GM21529 (cell line): ENCODE measurements at regions not wholly inside any gene's neighbourhood (a gene's known extent, or its start where the extent isn't known, plus 50 kb on each side); places are given as distances from the start of the nearest gene placed in this dataset.

ENCODE experiments used
- ATAC-seq: cut with Tn5 transposase; IDR thresholded peaks from one replicate; pipeline ENCODE4 v1.9.1; 2021; ENCODE audit not compliant: unreplicated experiment

DNA sequence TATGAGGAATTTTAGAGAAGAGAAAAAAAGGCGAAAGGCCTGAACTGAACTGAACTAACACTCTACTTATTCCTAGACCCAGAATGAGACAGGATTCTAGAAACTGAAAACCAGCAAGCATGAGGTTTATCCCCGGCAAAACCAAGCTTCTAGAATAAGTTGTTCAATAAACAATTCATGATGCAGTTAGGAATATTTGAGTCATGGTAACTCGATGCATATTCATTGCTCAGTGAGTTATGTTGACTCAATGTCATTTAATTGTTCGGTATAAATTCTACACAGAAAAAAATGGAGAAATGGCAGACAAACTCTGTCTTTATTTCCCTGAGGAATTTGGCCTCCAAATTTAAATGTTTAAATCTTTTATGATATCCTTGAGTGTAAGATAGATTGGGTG, 321.5 kb downstream of the SATB2 start:
- ATAC-seq: no peak

DNA sequence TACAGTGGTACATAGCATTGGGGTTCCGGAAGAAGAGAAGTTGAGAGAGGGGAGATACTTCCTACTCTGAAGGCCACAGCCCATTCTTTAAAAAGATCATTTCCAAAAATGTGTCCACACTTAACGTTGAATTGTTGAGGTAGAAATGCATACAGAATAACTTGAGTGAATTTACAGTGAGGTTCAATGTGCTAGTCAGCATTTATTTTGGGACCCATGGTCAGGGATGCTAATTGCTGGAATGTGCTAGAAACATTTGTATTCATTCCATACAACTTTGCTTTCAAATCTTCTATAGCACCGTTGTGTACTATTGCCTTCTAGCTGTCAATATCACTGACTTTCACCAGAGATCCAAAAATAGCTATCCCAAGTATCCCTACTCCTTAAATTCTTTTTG, 325.9 kb downstream of the SATB2 start:
- ATAC-seq: no peak

DNA sequence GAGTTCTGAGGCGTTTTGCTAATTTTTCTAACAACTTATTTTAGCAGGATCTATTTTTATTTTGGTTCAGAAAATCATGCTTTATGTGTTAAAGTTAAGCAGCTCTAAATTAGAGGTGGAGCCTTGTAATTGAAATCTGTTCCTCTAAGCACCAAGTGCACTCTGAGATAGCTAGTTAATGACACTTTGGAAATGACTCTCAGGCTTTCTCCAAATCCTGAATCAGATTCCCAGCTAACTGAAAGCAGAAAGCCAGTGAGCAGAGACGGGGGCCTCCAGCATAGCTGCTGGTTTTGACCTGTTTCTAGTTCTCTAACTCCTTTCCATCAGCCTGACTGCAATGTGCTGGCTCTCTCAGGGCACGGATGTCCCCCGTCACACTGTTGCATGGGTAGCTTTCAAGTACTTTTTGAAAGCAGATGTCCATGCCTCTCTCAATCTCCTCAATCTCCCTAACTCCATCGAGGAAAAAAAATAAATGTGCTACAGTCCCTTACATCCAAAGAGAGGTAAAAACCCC, 326.5 kb downstream of the SATB2 start:
- ATAC-seq: no peak

DNA sequence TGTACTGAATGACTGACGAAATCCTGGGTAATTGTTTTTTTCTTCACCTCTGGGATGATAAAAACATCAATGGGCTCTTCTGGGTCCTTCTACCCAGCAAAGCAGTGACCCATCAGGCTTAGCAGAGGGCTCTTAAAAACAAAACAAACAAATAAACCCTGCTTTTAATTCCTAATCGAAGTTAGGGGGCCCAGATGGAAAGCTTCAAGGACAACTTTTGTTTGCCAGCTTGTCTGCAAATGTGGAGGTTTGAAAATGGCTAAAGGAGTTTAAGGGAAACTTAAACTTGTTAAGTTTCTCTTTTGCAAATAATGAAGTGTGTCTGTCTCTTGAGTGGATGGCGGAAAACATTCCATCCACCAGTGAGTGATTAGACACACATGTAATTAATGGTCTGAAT, 327.2 kb downstream of the SATB2 start:
- no peak for ATAC-seq

DNA sequence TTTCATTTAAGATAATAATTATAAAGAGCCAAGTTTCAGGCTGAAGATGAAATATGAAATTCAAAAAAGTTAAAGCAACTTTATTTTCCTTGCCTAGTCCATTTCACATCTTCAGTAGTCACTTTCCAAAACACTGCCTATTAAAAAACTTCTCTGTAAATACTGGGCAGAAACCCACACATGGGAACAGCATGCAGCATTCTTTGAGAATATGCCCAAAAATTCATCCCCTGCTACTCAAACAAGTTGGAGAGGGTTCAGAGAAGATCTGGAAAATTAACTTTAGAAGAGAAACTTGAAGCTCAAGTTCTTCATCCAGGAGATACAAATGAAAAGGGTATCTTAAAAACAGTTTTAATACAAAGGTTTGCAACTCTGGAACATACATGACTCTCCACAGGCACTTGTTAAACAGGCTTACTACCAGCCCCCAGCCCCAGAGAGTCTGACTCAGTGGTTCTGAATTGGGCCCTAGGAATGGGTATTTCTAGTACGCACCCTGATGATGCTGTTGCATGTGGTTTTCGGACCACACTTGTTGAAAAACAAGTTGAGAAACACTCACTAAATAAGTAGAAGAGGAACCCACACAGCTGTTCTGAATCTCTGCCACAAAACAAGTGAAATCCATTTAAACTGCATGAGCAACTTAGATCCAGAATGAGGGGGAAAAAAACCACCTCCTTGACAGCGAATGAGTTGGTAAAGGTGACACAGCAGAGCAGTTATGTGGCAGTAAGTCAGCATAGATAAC, 329.1 kb downstream of the SATB2 start:
- ATAC-seq: no peak

DNA sequence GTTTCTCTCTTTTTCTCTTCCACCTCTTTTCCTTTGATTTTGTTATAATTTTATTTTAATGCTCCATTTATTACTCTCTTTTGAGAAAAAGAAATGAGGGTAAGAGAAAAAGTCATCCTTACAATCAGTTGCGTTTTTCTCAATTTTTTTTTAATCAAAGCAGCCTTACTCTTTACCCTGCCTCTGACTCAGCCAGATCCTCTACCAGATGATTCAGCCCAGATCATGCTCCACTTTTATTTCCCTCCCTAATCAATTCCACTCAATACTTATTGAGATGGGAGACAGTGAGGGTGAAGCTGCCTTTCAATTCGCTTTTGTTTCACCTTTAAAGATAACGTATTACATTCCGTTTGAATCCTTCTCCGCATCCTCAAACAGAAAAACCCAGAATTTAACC, 337.9 kb downstream of the SATB2 start:
- no peak for ATAC-seq

DNA sequence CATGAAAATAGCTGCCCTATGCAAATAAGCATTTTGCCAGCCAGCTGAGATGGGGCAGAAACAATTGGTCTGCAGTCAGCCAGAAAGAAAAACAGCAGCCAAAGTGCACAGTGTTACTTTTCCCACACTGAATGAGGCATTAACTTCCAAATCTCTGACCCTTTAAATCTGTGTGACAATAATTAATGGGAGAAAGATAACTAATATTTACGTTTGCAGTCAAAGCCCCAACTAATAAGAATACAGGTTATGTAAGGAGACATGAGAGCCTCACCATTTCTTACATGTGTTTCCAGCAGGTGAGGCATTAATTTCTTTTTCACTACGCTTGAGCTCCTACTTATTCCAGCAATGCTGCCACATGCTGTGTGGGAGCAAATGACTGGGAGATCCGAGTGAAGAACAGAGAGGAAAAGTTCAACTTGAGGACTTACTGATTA, 339.0 kb downstream of the SATB2 start:
- no peak for ATAC-seq

DNA sequence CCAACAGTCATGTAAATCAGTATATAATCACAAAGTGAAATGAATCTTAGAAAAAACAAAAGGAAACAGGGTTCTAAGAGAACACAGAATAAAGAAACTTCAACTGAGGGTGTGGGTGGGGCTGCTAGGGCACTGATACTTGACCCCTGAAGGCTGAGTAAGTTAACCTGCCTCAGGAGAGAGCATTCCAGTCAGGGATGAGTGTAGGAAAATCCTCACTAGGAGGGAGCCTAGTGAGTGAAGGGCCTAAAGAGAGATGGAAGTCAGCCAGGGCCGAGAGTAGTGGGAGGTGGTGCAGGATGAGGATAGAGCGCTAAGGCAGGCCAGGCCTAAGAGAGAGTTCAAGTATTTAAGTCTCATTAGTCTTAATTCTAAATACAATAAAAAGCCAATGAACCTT, 342.6 kb downstream of the SATB2 start:
- ATAC-seq: no peak

DNA sequence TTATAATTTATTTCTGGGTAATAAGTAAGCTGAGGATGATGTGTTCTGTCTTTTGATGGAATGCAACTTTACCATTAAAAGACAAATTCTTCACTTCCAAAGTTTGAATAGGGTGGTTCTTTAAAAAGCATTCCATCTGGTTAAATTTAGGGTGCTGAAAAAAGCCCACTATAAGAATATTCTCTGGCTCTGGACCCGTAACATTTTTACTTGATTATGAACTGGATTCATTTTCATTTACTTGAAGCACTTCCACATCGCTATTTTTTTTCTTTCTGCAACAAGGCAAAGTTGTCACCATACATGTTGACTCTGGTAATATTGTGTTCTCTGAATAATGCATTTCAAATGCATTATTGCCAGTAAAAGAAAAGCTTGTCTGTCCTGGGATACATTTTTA, 344.6 kb downstream of the SATB2 start:
- no peak for ATAC-seq

DNA sequence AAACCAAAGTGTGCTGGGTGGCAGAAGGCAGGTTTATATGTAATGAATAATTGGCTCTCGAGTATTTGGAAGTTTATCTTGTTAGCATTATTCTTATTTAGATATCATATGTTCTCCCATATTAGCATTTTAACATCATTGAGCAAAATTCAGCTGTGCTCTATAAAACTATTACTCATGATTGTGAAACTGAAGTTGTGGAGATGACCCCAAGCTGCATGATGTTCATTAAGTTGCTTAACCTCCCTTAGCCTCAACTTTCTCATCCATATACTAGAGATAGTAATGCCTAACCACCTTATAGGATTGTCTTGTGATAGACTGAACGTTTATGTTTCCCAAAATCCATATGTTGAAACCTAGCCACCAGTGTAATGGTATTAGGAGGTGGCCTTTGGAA, 346.3 kb downstream of the SATB2 start:
- ATAC-seq: no peak

DNA sequence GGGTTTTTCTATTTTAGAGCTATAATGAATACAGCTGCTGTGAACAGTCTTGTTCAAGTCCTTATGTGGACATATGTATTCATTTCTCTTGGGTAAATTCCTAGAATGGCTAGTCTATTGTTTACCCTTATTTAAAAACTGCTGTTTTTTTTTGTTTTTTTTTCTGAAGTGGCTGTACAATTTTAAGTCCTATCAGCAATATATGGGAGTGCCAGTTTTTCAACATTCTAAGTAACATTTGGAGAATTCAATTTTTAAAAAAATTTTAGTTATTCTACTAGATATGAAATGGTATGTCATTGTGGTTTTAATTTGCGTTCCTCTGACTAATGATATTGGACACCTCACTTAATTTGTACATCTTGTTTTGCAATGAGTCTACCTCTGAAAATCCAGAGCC, 349.7 kb downstream of the SATB2 start:
- no peak for ATAC-seq

DNA sequence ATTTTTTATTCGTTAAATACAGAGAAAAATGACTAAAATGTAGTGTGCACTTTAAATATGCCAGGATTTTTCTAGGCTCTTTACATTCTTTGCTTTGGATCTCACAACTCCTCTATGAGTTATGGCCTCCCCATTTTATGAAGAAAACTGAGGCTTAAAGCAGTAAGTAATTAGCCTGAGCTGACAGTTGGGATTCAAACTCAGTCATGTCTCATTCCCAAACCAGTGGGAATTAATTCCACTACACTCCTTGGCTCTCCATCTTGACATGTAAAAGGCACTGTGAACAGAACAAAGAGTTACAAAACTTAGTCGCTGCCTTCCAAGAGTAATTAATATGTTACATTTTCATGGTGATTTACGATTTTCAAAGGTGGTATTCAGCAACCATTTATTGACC, 351.9 kb downstream of the SATB2 start:
- ATAC-seq: no peak

DNA sequence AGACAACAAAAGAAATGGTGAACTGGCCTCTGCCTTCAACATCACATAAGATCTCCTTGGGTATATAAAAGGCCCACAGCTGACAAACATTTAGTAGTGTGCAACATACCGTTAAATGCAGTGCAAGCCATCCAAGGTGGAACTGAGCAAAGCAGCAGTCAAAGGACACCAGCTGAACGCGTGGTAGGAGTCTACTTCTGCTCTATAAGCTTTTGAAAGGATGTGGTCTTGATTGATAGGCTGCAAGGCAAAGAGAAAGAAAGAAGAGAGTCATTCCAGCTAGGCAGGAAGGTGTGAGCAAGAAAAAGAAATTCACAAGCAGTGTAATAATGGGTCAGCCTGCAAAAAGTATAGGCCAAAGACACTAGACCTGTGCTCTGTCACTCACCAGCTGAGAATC, 356.3 kb downstream of the SATB2 start:
- no peak for ATAC-seq

DNA sequence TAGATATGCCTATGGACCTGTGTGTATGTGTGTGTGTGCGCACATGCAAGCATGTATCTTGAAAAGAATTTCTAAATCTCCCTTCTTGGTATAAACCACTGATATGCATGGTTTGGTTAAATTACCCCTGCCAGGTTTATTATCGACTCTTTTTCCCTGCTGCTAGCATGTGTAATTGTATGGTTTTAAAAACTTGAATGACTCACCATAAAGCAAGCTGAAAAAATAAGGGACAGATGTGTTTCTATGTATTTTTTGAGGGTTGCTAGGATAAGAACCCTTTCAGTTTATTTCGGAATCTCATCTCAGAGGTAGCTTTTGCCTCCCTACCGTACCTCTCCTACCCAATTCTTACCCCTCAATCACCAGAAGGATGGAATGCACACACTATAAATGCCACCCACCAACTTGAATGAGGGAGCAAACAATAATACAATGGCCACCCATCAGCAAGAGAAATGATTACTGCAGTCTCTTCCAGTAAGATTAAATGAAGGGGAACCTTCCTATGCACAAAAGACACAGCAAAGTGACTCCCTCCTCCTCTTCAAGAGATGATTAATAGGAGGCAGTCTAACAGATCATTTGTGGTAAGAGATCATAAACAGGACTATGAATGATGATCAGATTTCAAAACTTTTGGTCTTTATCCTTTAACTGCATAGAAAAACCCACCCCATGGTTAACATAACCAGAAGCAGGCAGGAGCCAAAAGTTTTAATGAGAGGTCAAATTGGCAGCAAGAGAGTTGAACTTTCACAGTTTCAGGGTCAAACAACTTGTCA, 357.2 kb downstream of the SATB2 start:
- ATAC-seq: no peak

DNA sequence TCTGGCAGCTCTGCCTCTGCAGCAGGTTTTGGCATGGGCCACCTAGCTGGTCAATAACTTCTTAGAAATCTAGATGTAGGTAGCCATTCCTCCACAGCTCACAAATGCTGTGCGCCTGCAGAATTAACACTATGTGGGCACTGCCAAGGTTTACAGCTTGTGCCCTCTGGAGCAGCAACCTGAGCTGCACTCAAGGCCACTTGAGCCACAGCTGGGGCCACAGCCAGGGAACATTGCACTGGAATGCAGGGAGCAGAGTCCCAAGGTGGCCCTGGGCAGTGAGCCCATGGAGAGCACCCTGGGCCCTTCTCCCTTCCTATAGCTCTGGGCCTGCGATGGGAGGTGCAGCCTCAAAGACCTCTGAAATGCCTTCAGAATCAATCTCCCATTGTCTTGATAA, 365.3 kb downstream of the SATB2 start:
- no peak for ATAC-seq

DNA sequence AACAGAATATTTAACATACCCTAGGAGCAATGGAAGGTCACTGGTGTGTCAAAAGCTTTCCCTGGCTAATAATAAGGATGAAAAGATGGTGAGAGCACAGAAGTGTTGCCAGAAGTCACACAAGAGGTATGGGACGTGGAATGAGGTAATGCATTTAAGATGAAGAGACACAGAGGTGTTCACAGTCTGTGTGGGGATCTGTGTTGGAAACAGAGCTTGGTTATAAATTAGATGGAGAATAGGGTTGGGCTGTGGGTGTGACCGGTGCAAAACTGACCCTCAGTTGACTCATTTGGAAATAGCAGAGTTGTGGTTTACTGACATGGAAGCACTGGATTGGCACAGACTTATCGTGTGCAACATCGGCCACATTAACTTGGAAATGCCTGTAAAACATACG, 372.5 kb downstream of the SATB2 start:
- ATAC-seq: no peak

DNA sequence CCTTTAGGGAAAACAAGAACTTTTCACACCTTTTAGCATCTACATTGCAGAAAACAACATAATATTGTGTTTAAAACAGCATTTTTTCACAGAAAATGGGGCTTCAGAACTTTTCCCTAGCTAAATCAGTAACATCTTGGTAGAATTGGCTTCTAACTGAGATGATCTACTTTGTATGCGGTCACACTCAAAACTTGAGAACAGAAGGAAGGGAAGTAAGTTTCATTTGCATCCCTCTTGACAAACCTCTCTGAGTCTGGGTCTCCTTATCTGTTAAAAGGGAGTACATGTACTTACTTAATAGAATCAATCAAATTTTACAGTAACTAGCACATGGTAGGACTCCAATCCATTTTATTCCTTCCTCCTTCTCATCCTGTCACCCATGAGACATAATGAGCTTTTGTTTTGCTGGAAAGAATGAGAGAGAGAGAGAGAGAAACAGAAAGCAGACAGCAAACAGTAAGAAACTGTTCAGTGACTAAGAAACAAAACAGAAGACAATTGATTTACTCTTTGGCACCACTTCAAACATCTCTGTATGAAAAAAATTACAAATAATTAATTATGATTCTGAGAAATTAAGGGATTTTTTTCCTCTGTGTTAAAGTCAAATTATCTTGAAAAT, 387.3 kb downstream of the SATB2 start:
- no peak for ATAC-seq

DNA sequence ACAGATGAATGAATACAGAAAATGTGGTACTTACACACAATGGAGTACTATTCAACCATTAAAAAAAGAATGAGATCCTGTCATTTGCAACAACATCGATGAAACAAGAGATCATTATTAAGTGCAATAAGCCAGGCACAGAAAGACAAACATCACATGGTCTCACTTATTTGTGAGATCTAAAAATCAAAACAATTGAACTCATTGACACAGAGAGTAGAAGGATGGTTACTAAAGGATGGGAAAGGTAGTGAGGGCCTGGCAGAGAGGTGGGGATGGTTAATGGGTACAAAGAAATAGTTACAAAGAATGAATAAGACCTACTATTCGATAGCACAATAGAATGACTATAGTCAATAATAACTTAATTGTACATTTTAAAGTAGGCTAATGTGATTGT, 393.5 kb downstream of the SATB2 start:
- ATAC-seq: no peak

DNA sequence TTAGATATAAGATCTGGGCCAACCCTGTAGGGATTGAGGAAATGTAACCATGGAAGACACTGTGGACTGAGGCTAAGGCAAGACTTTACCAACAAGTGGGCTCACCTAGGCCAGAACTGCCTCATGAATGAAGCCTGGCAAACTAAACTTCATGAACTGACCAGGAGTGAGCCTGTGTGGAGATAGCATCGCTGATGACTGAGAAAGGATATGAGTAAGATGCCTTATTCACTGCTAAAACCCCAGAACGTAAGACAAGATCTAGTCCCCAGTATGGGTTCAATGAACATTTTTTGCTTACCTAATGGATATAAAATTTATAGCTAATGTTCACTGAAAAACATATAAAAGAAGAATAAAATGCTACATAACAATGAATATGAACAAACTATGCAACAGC, 399.8 kb downstream of the SATB2 start:
- ATAC-seq: no peak

DNA sequence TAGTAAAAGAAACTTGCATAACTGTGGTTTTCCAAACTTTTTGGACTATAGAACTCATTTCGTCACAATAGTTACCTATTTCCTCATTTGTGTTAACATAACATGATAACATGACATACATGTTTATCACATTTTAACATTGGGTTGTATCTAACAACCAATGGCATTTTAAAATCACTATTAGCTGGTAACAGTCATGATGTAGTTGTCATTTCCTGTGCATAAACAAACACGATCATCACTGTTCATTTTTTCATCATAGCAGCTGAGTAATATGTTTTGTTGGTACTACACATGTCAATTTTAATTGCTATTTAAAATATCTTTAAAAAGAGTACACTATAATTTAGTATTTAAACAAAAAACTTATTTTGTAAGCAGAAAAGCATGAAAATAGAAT, 402.4 kb downstream of the SATB2 start:
- ATAC-seq: no peak

DNA sequence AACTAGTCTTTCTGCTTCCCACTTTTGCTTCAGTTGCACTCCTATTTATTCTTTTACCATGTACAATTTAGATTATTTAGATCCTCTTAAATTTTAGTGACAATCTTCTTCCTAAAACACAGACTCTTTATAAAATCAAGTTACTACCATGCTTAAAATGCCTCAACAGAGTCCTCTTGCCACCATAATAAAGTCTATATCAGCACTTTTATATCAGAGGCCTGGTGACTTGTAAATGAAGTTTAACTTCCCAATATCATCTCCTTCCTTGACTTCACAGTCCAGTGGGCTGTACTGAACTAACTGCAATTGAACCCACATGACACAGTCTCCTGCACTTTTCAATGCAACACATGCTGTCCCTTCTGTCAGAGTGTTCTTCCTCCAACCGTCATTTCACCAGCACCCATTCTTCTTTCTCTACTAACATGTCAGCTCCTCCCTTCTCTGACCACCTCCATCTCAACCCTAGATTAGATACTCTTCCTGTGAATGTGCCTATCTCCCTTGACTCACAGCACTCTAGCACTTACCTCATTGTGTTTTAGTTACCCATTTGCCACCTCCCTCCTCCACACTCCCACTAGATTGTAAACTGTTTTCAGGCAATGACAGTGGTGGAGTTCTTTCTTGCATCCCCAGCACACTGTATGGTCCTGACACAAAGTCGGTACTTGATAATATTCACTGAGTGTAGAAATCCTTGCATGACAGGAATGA, 414.9 kb downstream of the SATB2 start:
- no peak for ATAC-seq
